SU-DHL-6 (cell line): ENCODE measurements at regions not wholly inside any gene's neighbourhood (a gene's known extent, or its start where the extent isn't known, plus 50 kb on each side); places are given as distances from the start of the nearest gene placed in this dataset.

Experiments
- EZH2phosphoT487 ChIP-seq: fragments of 200-600 bp; sonication (generic), shearing (Covaris generic); conservative IDR thresholded peaks from 2 replicates; pipeline ENCODE4 v1.6.1; 2018; ENCODE audit warnings: mild to moderate bottlenecking, antibody characterized with exemption, low read length, moderate library complexity, mixed read lengths
- TF ChIP-seq, protein P1 (sequence below): fragments of 200-600 bp; sonication (generic); IDR thresholded peaks from one replicate; pipeline ENCODE4 v1.5.1; 2017; ENCODE audit warnings: antibody characterized with exemption, mild to moderate bottlenecking, low read length, moderate library complexity; ENCODE audit not compliant: insufficient read depth, poor library complexity, severe bottlenecking

DNA sequence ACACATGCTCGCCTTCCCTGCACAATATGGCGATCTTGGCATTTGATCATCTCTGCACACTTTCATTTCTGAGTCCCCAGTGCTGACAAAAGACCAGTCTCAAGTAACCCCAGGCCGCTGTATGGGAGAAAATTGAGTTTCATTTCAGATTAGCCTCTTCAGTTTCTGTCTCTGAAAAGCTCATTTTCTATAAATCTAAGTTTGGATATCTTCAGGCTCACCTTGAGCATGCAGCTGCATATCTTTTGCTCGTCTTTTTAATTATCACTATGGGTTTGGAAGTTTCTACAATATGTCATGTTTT, 169.1 kb upstream of the MAST4 start:
- TF ChIP-seq, protein P1, sequence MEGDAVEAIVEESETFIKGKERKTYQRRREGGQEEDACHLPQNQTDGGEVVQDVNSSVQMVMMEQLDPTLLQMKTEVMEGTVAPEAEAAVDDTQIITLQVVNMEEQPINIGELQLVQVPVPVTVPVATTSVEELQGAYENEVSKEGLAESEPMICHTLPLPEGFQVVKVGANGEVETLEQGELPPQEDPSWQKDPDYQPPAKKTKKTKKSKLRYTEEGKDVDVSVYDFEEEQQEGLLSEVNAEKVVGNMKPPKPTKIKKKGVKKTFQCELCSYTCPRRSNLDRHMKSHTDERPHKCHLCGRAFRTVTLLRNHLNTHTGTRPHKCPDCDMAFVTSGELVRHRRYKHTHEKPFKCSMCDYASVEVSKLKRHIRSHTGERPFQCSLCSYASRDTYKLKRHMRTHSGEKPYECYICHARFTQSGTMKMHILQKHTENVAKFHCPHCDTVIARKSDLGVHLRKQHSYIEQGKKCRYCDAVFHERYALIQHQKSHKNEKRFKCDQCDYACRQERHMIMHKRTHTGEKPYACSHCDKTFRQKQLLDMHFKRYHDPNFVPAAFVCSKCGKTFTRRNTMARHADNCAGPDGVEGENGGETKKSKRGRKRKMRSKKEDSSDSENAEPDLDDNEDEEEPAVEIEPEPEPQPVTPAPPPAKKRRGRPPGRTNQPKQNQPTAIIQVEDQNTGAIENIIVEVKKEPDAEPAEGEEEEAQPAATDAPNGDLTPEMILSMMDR: no peak
- no peak for TF ChIP-seq EZH2phosphoT487
